Stomach (tissue), 8 donors: ENCODE measurements at regions not wholly inside any gene's neighbourhood (a gene's known extent, or its start where the extent isn't known, plus 50 kb on each side); places are given as distances from the start of the nearest gene placed in this dataset.

Experiments
- DNase-seq, 2 donors: peaks; one replicate each; pipeline versions ENCODE4 v3.0.0 to v3.0.0-alpha.2; 2013 to 2019
- H3K27ac ChIP-seq, 5 donors: fragments of 200-600 bp in 4 of 5; sonication (generic) in 4 of 5; one replicate each; pipeline ENCODE4 v1.5.1; 2013 to 2019; ENCODE audit warnings: mild to moderate bottlenecking in 1 of 5, moderate library complexity in 1 of 5
- H3K27me3 ChIP-seq, 3 donors: fragments of 200-600 bp; sonication (generic); one replicate each; pipeline ENCODE4 v1.5.1; 2017 to 2019; ENCODE audit warnings: mixed run types in 1 of 3
- H3K36me3 ChIP-seq, 4 donors: fragments of 200-600 bp; sonication (generic); 1 replicate in 3 of 4; 2 replicates in 1 of 4; pipeline ENCODE4 v1.5.1; 2016 to 2019
- H3K4me1 ChIP-seq, 4 donors: fragments of 200-600 bp; sonication (generic); one replicate each; pipeline ENCODE4 v1.5.1; 2016 to 2019
- H3K4me3 ChIP-seq, 4 donors: fragments of 200-600 bp; sonication (generic) in 3 of 4; one replicate each; pipeline ENCODE4 v1.5.1; 2016 to 2019; ENCODE audit warnings: mild to moderate bottlenecking in 1 of 4
- H3K9me3 ChIP-seq, 4 donors: fragments of 200-600 bp; sonication (generic); one replicate each; pipeline ENCODE4 v1.5.1; 2016 to 2019
- EP300 ChIP-seq: sonication (generic); formaldehyde crosslinking; IDR thresholded peaks from one replicate; pipeline ENCODE4 v1.6.1; 2017; ENCODE audit warnings: antibody characterized with exemption
- POLR2A ChIP-seq, 4 donors: fragments of 450-650 bp; IDR thresholded peaks; one replicate each; pipeline ENCODE4 v1.6.1; 2016; ENCODE audit warnings: antibody characterized with exemption in 4 of 4, control low read depth in 2 of 4, mild to moderate bottlenecking in 1 of 4, moderate library complexity in 1 of 4
- POLR2AphosphoS5 ChIP-seq, 3 donors: sonication (generic); formaldehyde crosslinking; IDR thresholded peaks; one replicate each; pipeline ENCODE4 v1.6.1; 2016; ENCODE audit warnings: antibody characterized with exemption in 3 of 3
- WGBS, 5 donors: extraction: QIAGEN DNeasy Blood & Tissue Kit in 3 of 5; methylation state at CpG; one replicate each; pipeline versions ENCODE4 v1.1.5 to v1.1.7; 2013 to 2018; 5-methylcytosine and 5-hydroxymethylcytosine counted together
- intact Hi-C: fragments of 100-400 bp; cut with DNase I; formaldehyde crosslinking; loops from one replicate; pipeline ENCODE4 v1.15.1; 2023; ENCODE audit warnings: low total_unique reads
- TF ChIP-seq, protein P1 (sequence below), 7 experiments: fragments of 450-650 bp in 4 of 7; fragments of 200-600 bp in 3 of 7; sonication (generic) in 3 of 7; IDR thresholded peaks; one replicate each; pipeline ENCODE4 v1.5.1; 2016 to 2019; ENCODE audit warnings: antibody characterized with exemption in 7 of 7, control low read depth in 2 of 7, mild to moderate bottlenecking in 1 of 7
- donor health status: healthy with polysubstance abuse.
- donor health status: Bipolar disorder and iron deficiency.
- donor health status: healthy.

DNA sequence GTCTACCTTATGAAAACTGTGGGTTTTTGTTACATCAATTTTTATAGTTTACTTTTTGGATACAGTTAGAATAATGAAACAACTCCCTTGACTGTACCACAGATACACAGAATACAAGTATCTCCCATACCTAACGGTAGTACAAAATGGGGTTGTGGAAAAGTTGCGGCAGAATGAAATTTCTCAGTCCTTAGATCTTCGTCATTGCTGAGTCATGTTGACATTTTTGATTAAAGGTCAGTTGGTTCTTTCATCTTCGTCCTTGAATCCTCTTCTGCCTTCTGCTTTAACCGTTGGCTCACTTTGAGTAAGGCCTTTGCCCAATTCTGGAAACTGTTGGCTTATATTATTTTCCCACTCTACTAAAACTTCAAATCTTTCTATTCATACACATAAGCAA lies 75.6 kb downstream of the TRIML1 start:
- 77 to 85% (median 84%) methylated on average over 5 of the region's 5 CpGs for WGBS, 5 donors
- Histone ChIP-seq H3K27ac (no peak overlapping the region), H3K4me3 (no peak overlapping the region), H3K9me3 (peaks cover 0 to 15% (median 12%) of the 10 kb centered on the region in 4 donors), H3K4me1 (no peaks in the 10 kb centered on the region), H3K36me3 (no peaks in the 10 kb centered on the region), H3K27me3 (peaks cover 0 to 4% (median 0%) of the 10 kb centered on the region in 3 donors)
- no peak for TF ChIP-seq POLR2AphosphoS5 (IDR thresholded peaks at IDR 0.05)
- TF ChIP-seq, protein P1, sequence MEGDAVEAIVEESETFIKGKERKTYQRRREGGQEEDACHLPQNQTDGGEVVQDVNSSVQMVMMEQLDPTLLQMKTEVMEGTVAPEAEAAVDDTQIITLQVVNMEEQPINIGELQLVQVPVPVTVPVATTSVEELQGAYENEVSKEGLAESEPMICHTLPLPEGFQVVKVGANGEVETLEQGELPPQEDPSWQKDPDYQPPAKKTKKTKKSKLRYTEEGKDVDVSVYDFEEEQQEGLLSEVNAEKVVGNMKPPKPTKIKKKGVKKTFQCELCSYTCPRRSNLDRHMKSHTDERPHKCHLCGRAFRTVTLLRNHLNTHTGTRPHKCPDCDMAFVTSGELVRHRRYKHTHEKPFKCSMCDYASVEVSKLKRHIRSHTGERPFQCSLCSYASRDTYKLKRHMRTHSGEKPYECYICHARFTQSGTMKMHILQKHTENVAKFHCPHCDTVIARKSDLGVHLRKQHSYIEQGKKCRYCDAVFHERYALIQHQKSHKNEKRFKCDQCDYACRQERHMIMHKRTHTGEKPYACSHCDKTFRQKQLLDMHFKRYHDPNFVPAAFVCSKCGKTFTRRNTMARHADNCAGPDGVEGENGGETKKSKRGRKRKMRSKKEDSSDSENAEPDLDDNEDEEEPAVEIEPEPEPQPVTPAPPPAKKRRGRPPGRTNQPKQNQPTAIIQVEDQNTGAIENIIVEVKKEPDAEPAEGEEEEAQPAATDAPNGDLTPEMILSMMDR (IDR thresholded peaks at IDR 0.05) = no peak
- no peak for TF ChIP-seq EP300
- TF ChIP-seq POLR2A (IDR thresholded peaks at IDR 0.05) = no peak
- no peak for DNase-seq
- intact Hi-C loops = no loop called here

DNA sequence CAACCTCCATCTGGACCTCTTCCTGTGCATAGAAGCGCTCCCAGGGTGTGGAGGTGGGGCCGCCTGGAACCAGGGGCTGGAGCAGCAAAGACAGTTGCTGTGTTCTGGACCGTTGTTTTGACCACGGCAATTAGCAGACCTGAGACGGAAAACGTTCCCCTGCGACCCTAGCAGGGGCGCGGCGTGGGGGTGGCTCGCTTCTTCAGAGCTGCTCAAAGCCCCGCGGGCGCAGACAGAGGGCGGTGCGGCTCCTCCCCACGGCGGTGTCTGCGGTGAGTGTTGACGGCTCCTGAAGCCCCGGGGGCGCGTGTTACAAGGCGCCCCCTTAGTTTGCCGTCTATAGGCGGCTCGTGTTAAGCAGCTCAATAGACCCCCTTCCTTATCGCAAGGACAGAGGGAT lies 79.2 kb downstream of the TRIML1 start:
- Histone ChIP-seq H3K4me3 (no peak overlapping the region), H3K36me3 (no peaks in the 10 kb centered on the region), H3K27ac (no peak overlapping the region), H3K4me1 (no peaks in the 10 kb centered on the region), H3K9me3 (peaks cover 0 to 15% (median 12%) of the 10 kb centered on the region in 4 donors), H3K27me3 (peaks cover 0 to 4% (median 0%) of the 10 kb centered on the region in 3 donors)
- 36 to 93% (median 58%) methylated on average over 5 to 28 of the region's 28 CpGs for WGBS, 5 donors
- TF ChIP-seq POLR2AphosphoS5 (IDR thresholded peaks at IDR 0.05) = no peak
- no peak for TF ChIP-seq EP300
- no peak for TF ChIP-seq POLR2A (IDR thresholded peaks at IDR 0.05)
- TF ChIP-seq, protein P1 (IDR thresholded peaks at IDR 0.05) = no peak
- intact Hi-C loops = no loop called here
- DNase-seq = peak in 1 of 2 donors; percentile 35

DNA sequence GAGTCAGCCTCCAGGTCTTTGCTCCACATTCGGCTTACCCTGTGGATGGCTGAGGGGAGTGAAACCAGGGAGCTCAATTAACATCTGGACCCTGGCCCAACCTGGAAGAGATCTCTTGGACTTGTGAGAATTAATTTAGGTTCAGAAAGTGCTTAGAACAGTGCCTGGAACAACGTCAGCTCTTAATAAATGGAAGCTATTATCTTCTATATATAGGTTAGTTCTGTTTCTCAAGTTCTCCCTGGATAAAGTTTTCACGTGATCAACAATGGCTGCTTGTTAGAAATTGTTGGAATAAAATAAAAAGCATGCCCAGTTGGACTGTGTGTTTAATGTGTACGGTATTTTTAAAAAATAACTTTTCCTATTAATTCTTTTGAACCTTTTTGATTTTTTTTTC lies 80.8 kb downstream of the TRIML1 start:
- TF ChIP-seq EP300 (no peak), POLR2AphosphoS5 (IDR thresholded peaks at IDR 0.05) (no peak)
- TF ChIP-seq, protein P1 (IDR thresholded peaks at IDR 0.05) = no peak
- Histone ChIP-seq H3K4me3 (no peak overlapping the region), H3K27me3 (peaks cover 0 to 4% (median 0%) of the 10 kb centered on the region in 3 donors), H3K4me1 (no peaks in the 10 kb centered on the region), H3K36me3 (no peaks in the 10 kb centered on the region), H3K27ac (no peak overlapping the region), H3K9me3 (peaks cover 0 to 15% (median 12%) of the 10 kb centered on the region in 4 donors)
- intact Hi-C loops = no loop called here
- DNase-seq = no peak
- 65 to 80% (median 79%) methylated on average over 4 of the region's 4 CpGs for WGBS, 5 donors

DNA sequence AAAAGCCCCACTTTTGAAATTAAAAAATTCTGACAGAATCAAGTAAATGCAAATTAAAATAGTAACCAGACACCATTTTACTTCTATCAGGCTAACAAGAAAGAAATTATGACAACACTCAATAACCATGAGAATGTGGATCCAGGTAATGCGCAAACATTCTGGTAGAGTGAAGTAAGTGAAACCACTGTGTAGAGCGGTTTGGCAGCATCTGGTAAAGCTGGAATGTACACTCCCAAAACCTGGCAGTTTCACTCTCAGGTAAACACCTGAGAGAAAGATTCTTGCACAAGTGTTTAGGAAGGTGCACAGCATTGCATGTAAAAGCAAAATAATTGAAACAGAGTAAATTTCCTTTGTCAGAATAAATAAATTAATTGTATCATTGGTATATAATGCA lies 81.8 kb downstream of the TRIML1 start:
- no peaks in the 10 kb centered on the region for H3K4me1 ChIP-seq
- 67 to 87% (median 77%) methylated on average over 2 of the region's 2 CpGs for WGBS, 5 donors
- H3K27me3 ChIP-seq = peaks cover 0 to 4% (median 0%) of the 10 kb centered on the region in 3 donors
- TF ChIP-seq, protein P1 (IDR thresholded peaks at IDR 0.05) = no peak
- TF ChIP-seq POLR2AphosphoS5 (IDR thresholded peaks at IDR 0.05) (no peak), POLR2A (IDR thresholded peaks at IDR 0.05) (no peak), EP300 (no peak)
- no peak for DNase-seq
- intact Hi-C loops = no loop called here
- no peaks in the 10 kb centered on the region for H3K36me3 ChIP-seq
- H3K4me3 ChIP-seq = no peak overlapping the region
- no peak overlapping the region for H3K27ac ChIP-seq
- peaks cover 0 to 15% (median 12%) of the 10 kb centered on the region in 4 donors for H3K9me3 ChIP-seq
